22Rv1 (cell line): ENCODE measurements at regions not wholly inside any gene's neighbourhood (a gene's known extent, or its start where the extent isn't known, plus 50 kb on each side); places are given as distances from the start of the nearest gene placed in this dataset.

ENCODE experiments used
- H3K27ac ChIP-seq: fragments of 450-650 bp; 2 replicates; pipeline ENCODE4 v1.5.1; 2017
- CTCF ChIP-seq: fragments of 450-650 bp; IDR thresholded peaks from 2 replicates; pipeline ENCODE4 v1.5.1; 2017; ENCODE audit warnings: mild to moderate bottlenecking
- ZFX ChIP-seq: fragments of 450-650 bp; IDR thresholded peaks from 2 replicates; pipeline ENCODE4 v1.6.1; 2017; ENCODE audit warnings: antibody characterized with exemption, borderline replicate concordance

GRCh38 chr20:18908109-18908508 is 94.5 kb downstream of the SCP2D1 start:
- no peak overlapping the region for H3K27ac ChIP-seq
- TF ChIP-seq ZFX (no peak), CTCF (no peak)

- TF ChIP-seq CTCF = no peak
- no peak for TF ChIP-seq ZFX
- H3K27ac ChIP-seq = no peak overlapping the region
These were observed 95.7 kb downstream of the SCP2D1 start for GRCh38 chr20:18909254-18909653.

- TF ChIP-seq CTCF = no peak
- no peak for TF ChIP-seq ZFX
- H3K27ac ChIP-seq = no peak overlapping the region
These were observed 100.1 kb downstream of the SCP2D1 start for GRCh38 chr20:18913701-18914100.

GRCh38 chr20:18914796-18915195 is 101.2 kb downstream of the SCP2D1 start:
- TF ChIP-seq ZFX = no peak
- no peak for TF ChIP-seq CTCF
- H3K27ac ChIP-seq = no peak overlapping the region

GRCh38 chr20:18916886-18917750 is 103.5 kb downstream of the SCP2D1 start:
- H3K27ac ChIP-seq = no peak overlapping the region
- TF ChIP-seq CTCF (no peak), ZFX (no peak)

- no peak overlapping the region for H3K27ac ChIP-seq
- no peak for TF ChIP-seq ZFX
- TF ChIP-seq CTCF = no peak
These were observed 106.4 kb downstream of the SCP2D1 start for GRCh38 chr20:18919996-18920395.

GRCh38 chr20:18921291-18921690 is 107.7 kb downstream of the SCP2D1 start:
- no peak overlapping the region for H3K27ac ChIP-seq
- TF ChIP-seq CTCF (no peak), ZFX (no peak)
